SK-N-SH treated with all-trans-retinoic acid at 6 μM for 48 hours (cell line): ENCODE measurements at regions not wholly inside any gene's neighbourhood (a gene's known extent, or its start where the extent isn't known, plus 50 kb on each side); places are given as distances from the start of the nearest gene placed in this dataset.

Experiments used
- ATAC-seq: fragments of 200-7000 bp; cut with Tn5 transposase; 3 replicates; pipeline ENCODE4 v1.9.1; 2020; ENCODE audit warnings: mild to moderate bottlenecking, moderate library complexity
- BACH2 ChIP-seq: fragments of 250-450 bp; sonication (Bioruptor Pico); IDR thresholded peaks from 2 replicates; pipeline ENCODE4 v1.9.0; 2021; ENCODE audit warnings: mild to moderate bottlenecking, borderline replicate concordance
- CREB5 ChIP-seq: fragments of 250-450 bp; sonication (Bioruptor Pico); IDR thresholded peaks from 2 replicates; pipeline ENCODE4 v1.5.1; 2020; ENCODE audit warnings: low read depth, mild to moderate bottlenecking, moderate library complexity
- CSDC2 ChIP-seq: fragments of 250-450 bp; sonication (Bioruptor Pico); IDR thresholded peaks from 2 replicates; pipeline ENCODE4 v1.5.0; 2020; ENCODE audit warnings: mild to moderate bottlenecking, moderate library complexity
- CSRNP3 ChIP-seq: fragments of 250-450 bp; sonication (Bioruptor Pico); IDR thresholded peaks from 2 replicates; pipeline ENCODE4 v1.5.1; 2021; ENCODE audit warnings: mild to moderate bottlenecking, moderate library complexity
- ESRRG ChIP-seq: fragments of 250-450 bp; sonication (Bioruptor Pico); IDR thresholded peaks from 2 replicates; pipeline ENCODE4 v1.6.1; 2021; ENCODE audit warnings: mild to moderate bottlenecking
- ISL1 ChIP-seq: fragments of 250-450 bp; sonication (Bioruptor Pico); IDR thresholded peaks from 2 replicates; pipeline ENCODE4 v2.1.2; 2022; ENCODE audit warnings: mild to moderate bottlenecking, moderate library complexity
- PATZ1 ChIP-seq: fragments of 250-450 bp; sonication (Bioruptor Pico); IDR thresholded peaks from 2 replicates; pipeline ENCODE4 v1.8.0; 2020; ENCODE audit warnings: mild to moderate bottlenecking, moderate library complexity, borderline replicate concordance
- POU6F1 ChIP-seq: fragments of 250-450 bp; sonication (Bioruptor Pico); IDR thresholded peaks from 2 replicates; pipeline ENCODE4 v1.8.0; 2021; ENCODE audit warnings: low read depth, mild to moderate bottlenecking, moderate library complexity, borderline replicate concordance
- PPARA ChIP-seq: fragments of 250-450 bp; sonication (Bioruptor Pico); IDR thresholded peaks from 2 replicates; pipeline ENCODE4 v1.5.0; 2020; ENCODE audit warnings: mild to moderate bottlenecking, borderline replicate concordance
- RARB ChIP-seq: fragments of 250-450 bp; sonication (Bioruptor Pico); IDR thresholded peaks from 2 replicates; pipeline ENCODE4 v1.8.0; 2021; ENCODE audit warnings: mild to moderate bottlenecking, moderate library complexity
- SNAI2 ChIP-seq: fragments of 250-450 bp; sonication (Bioruptor Pico); IDR thresholded peaks from 2 replicates; pipeline ENCODE4 v1.5.0; 2020; ENCODE audit warnings: mild to moderate bottlenecking, moderate library complexity
- TCF4 ChIP-seq: fragments of 250-450 bp; sonication (Bioruptor Pico); IDR thresholded peaks from 2 replicates; pipeline ENCODE4 v1.8.0; 2021; ENCODE audit warnings: mild to moderate bottlenecking, moderate library complexity, borderline replicate concordance
- TOX ChIP-seq: fragments of 250-450 bp; sonication (Bioruptor Pico); IDR thresholded peaks from 2 replicates; pipeline ENCODE4 v1.8.0; 2021; ENCODE audit warnings: mild to moderate bottlenecking, moderate library complexity, borderline replicate concordance
- TSHZ2 ChIP-seq: fragments of 250-450 bp; sonication (Bioruptor Pico); IDR thresholded peaks from 2 replicates; pipeline ENCODE4 v1.5.0; 2020; ENCODE audit warnings: mild to moderate bottlenecking, moderate library complexity
- ZFP3 ChIP-seq: fragments of 250-450 bp; sonication (Bioruptor Pico); IDR thresholded peaks from 2 replicates; pipeline ENCODE4 v1.5.0; 2020; ENCODE audit warnings: mild to moderate bottlenecking, moderate library complexity
- ZFP30 ChIP-seq: fragments of 450-650 bp; formaldehyde crosslinking; IDR thresholded peaks from 2 replicates; pipeline ENCODE4 v1.5.0; 2022; ENCODE audit warnings: mild to moderate bottlenecking, moderate library complexity
- ZNF565 ChIP-seq: fragments of 450-650 bp; formaldehyde crosslinking; conservative IDR thresholded peaks from 2 replicates; pipeline ENCODE4 v1.5.0; 2020; ENCODE audit warnings: low read depth, mild to moderate bottlenecking, moderate library complexity
- ZNF70 ChIP-seq: fragments of 450-650 bp; formaldehyde crosslinking; IDR thresholded peaks from 2 replicates; pipeline ENCODE4 v1.5.0; 2020; ENCODE audit warnings: mild to moderate bottlenecking, moderate library complexity
- ZNF8 ChIP-seq: fragments of 450-650 bp; formaldehyde crosslinking; IDR thresholded peaks from 2 replicates; pipeline ENCODE4 v1.5.0; 2020; ENCODE audit warnings: mild to moderate bottlenecking, moderate library complexity

GRCh38 chr2:155223781-155224406, 525.4 kb downstream of the KCNJ3 start:
- TF ChIP-seq PPARA (CRISPR knock-in tag) (no peak), ZNF565 (no peak), RARB (CRISPR knock-in tag) (no peak), POU6F1 (no peak), BACH2 (CRISPR knock-in tag) (no peak), TSHZ2 (CRISPR knock-in tag) (no peak), SNAI2 (no peak), ZFP3 (CRISPR knock-in tag) (no peak), ESRRG (no peak), ZFP30 (no peak)
- peak; percentile 81; the same call in 2 of the 3 replicates for ATAC-seq

GRCh38 chr2:155218945-155219344, 520.5 kb downstream of the KCNJ3 start:
- no peak for ATAC-seq

GRCh38 chr2:155218292-155218924, 519.9 kb downstream of the KCNJ3 start:
- TF ChIP-seq BACH2 (CRISPR knock-in tag), result no peak
- TF ChIP-seq SNAI2, result no peak
- TF ChIP-seq ZFP3 (CRISPR knock-in tag), result no peak
- TF ChIP-seq PPARA (CRISPR knock-in tag), result no peak
- no peak for TF ChIP-seq ESRRG
- TF ChIP-seq TOX, result no peak
- no peak for TF ChIP-seq CSRNP3
- TF ChIP-seq TCF4 (CRISPR knock-in tag), result no peak
- no peak for TF ChIP-seq ZNF70 (CRISPR knock-in tag)
- no peak for TF ChIP-seq ISL1 (CRISPR knock-in tag)
- TF ChIP-seq ZNF565, result no peak
- TF ChIP-seq CSDC2 (CRISPR knock-in tag), result no peak
- no peak for TF ChIP-seq CREB5
- no peak for TF ChIP-seq RARB (CRISPR knock-in tag)
- no peak for TF ChIP-seq POU6F1
- no peak for TF ChIP-seq ZNF8 (CRISPR knock-in tag)
- no peak for TF ChIP-seq PATZ1 (CRISPR knock-in tag)
- no peak for ATAC-seq

More at GRCh38 chr2:155218945-155219344, 520.5 kb downstream of the KCNJ3 start:
- TF ChIP-seq PATZ1 (CRISPR knock-in tag), result no peak
- TF ChIP-seq PPARA (CRISPR knock-in tag), result no peak
- TF ChIP-seq, all 23 proteins: peak for 0
